Activated CD4-positive, alpha-beta T cell treated with anti-CD3 and anti-CD28 coated beads, Interleukin-2, amount 10 ng/mL, durations not matched to agents 24 days and 14 days (primary cell): ENCODE measurements at regions not wholly inside any gene's neighbourhood (a gene's known extent, or its start where the extent isn't known, plus 50 kb on each side); places are given as distances from the start of the nearest gene placed in this dataset.
"Not testable (repeated sequence)": the region's sequence is repeated elsewhere in the genome, so short reads cannot be mapped to it uniquely, and the experiment has no call there.

Experiments
- DNase-seq: peaks from one replicate; pipeline ENCODE4 v3.0.0; 2022
- H3K27ac Mint-ChIP-seq: one replicate; pipeline ENCODE4 v1.8.0; 2022; ENCODE audit warnings: mild to moderate bottlenecking, mixed read lengths
- H3K27me3 Mint-ChIP-seq: one replicate; pipeline ENCODE4 v1.8.0; 2022; ENCODE audit warnings: mixed read lengths
- H3K36me3 Mint-ChIP-seq: one replicate; pipeline ENCODE4 v1.8.0; 2022; ENCODE audit warnings: low read depth, mild to moderate bottlenecking, mixed read lengths
- H3K4me1 Mint-ChIP-seq: one replicate; pipeline ENCODE4 v1.8.0; 2021; ENCODE audit warnings: mixed read lengths
- H3K4me3 Mint-ChIP-seq: one replicate; pipeline ENCODE4 v1.8.0; 2022; ENCODE audit warnings: mild to moderate bottlenecking, moderate library complexity, mixed read lengths
- H3K9me3 Mint-ChIP-seq: one replicate; pipeline ENCODE4 v1.8.0; 2021; ENCODE audit warnings: mixed read lengths
- intact Hi-C: fragments of 100-400 bp; cut with micrococcal nuclease; formaldehyde crosslinking; loops from one replicate; pipeline ENCODE4 v1.15.1; 2023

- peak overlapping the region; percentile 70 for H3K27ac Mint-ChIP-seq
- intact Hi-C loops, result no loop called here
- peaks cover 28% of the 10 kb centered on the region for H3K36me3 Mint-ChIP-seq
- no peaks in the 10 kb centered on the region for H3K27me3 Mint-ChIP-seq
- DNase-seq, result peak; percentile 56
- H3K9me3 Mint-ChIP-seq, result no peaks in the 10 kb centered on the region
- peak overlapping the region; percentile 22 for H3K4me3 Mint-ChIP-seq
- H3K4me1 Mint-ChIP-seq, result peaks cover 10% of the 10 kb centered on the region
Measured at GRCh38 chr3:51588724-51589123, 50.2 kb downstream of the RAD54L2 start.

DNA sequence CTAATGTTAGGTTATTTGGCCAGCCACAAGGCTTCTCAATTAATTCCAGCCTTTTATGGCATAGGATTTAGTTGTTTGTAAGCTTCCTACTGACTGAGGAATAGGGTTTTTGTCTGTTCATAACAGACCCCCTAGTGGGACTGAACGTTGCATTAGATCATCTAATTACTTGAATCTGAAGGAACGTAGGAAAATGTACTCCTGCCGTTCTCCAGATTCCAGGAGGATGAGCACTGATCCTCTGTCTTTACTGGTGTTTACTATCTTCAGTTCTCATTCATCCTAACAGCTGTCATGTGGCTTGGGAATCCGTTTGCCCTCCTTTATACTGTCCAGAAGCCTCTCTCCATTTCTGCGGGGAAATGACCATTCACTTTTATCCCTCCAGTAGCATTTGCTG is 52.7 kb downstream of the RAD54L2 start:
- H3K27ac Mint-ChIP-seq, result no peak overlapping the region
- H3K4me1 Mint-ChIP-seq, result peaks cover 13% of the 10 kb centered on the region
- no peak overlapping the region for H3K4me3 Mint-ChIP-seq
- intact Hi-C loops, result no loop called here
- H3K36me3 Mint-ChIP-seq, result peaks cover 38% of the 10 kb centered on the region
- no peak for DNase-seq
- no peaks in the 10 kb centered on the region for H3K9me3 Mint-ChIP-seq
- no peaks in the 10 kb centered on the region for H3K27me3 Mint-ChIP-seq

GRCh38 chr3:51593697-51594096 is 55.2 kb downstream of the RAD54L2 start:
- intact Hi-C loops, result no loop called here
- H3K36me3 Mint-ChIP-seq, result peaks cover 31% of the 10 kb centered on the region

DNA sequence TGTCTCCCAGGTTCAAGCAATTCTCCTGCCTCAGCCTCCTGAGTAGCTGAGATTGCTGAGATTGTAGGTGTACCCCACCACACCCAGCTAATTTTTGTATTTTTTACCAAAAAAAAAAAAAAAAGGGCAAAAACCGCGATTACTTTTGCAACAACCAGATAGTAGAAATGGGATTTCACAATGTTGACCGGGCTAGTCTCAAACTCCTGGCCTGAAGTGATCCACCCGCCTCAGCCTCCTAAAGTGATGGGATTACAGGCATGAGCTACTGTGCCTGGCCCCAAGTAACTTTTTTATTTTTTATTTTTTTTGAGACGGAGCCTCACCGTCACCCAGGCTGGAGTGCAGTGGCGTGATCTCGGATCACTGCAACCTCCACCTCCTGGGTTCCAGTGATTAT is 61.1 kb downstream of the RAD54L2 start:
- H3K4me1 Mint-ChIP-seq, DNase-seq, H3K9me3 Mint-ChIP-seq, H3K27me3 Mint-ChIP-seq, intact Hi-C loops, H3K4me3 Mint-ChIP-seq, H3K27ac Mint-ChIP-seq: not testable (repeated sequence)
- H3K36me3 Mint-ChIP-seq, result peaks cover 13% of the 10 kb centered on the region

More at GRCh38 chr3:51593697-51594096, 55.2 kb downstream of the RAD54L2 start:
- Mint-ChIP-seq H3K9me3 (no peaks in the 10 kb centered on the region), H3K27me3 (no peaks in the 10 kb centered on the region), H3K4me1 (peaks cover 8% of the 10 kb centered on the region), H3K27ac (no peak overlapping the region), H3K4me3 (no peak overlapping the region)
- no peak for DNase-seq

- H3K4me1 Mint-ChIP-seq, result peaks cover 10% of the 10 kb centered on the region
- no peak for DNase-seq
- H3K9me3 Mint-ChIP-seq, result no peaks in the 10 kb centered on the region
- H3K27ac Mint-ChIP-seq, result no peak overlapping the region
- H3K27me3 Mint-ChIP-seq, result no peaks in the 10 kb centered on the region
- intact Hi-C loops, result no loop called here
- H3K36me3 Mint-ChIP-seq, result peaks cover 20% of the 10 kb centered on the region
- no peak overlapping the region for H3K4me3 Mint-ChIP-seq
Measured at GRCh38 chr3:51604212-51604611, 65.7 kb downstream of the RAD54L2 start.

GRCh38 chr3:51605938-51606337 is 65.1 kb upstream of the TEX264 start:
- Mint-ChIP-seq H3K9me3 (no peaks in the 10 kb centered on the region), H3K36me3 (peaks cover 21% of the 10 kb centered on the region), H3K4me1 (peaks cover 10% of the 10 kb centered on the region), H3K27me3 (no peaks in the 10 kb centered on the region), H3K4me3 (no peak overlapping the region), H3K27ac (peak overlapping the region; percentile 1)
- no peak for DNase-seq
- intact Hi-C loops, result no loop called here

DNA sequence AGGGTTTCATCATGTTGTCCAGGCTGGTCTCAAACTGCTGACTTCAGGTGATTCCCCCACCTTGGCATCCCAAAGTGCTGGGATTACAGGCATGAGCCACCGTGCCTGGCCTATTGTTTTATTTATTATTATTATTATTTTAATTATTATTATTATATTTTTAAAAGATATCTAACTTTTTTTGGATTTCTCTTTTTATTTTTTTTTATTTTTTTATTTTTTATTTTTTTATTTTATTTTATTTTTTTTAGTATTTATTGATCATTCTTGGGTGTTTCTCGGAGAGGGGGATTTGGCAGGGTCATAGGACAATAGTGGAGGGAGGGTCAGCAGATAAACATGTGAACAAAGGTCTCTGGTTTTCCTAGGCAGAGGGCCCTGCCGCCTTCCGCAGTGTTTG is 64.2 kb upstream of the TEX264 start:
- H3K27ac Mint-ChIP-seq, DNase-seq, H3K27me3 Mint-ChIP-seq, H3K9me3 Mint-ChIP-seq, intact Hi-C loops, H3K4me3 Mint-ChIP-seq: not testable (repeated sequence)
- H3K4me1 Mint-ChIP-seq, result peaks cover 10% of the 10 kb centered on the region
- H3K36me3 Mint-ChIP-seq, result peaks cover 21% of the 10 kb centered on the region

- DNase-seq, H3K4me3 Mint-ChIP-seq, H3K9me3 Mint-ChIP-seq, H3K27ac Mint-ChIP-seq, H3K27me3 Mint-ChIP-seq, H3K4me1 Mint-ChIP-seq, intact Hi-C loops: not testable (repeated sequence)
- H3K36me3 Mint-ChIP-seq, result peaks cover 18% of the 10 kb centered on the region
Measured at GRCh38 chr3:51607591-51608325, 63.3 kb upstream of the TEX264 start.

GRCh38 chr3:51610708-51611107 is 60.3 kb upstream of the TEX264 start:
- H3K36me3 Mint-ChIP-seq, result peaks cover 16% of the 10 kb centered on the region
- H3K9me3 Mint-ChIP-seq, result no peaks in the 10 kb centered on the region
- H3K27ac Mint-ChIP-seq, result no peak overlapping the region
- no peak for DNase-seq
- H3K27me3 Mint-ChIP-seq, result no peaks in the 10 kb centered on the region
- intact Hi-C loops, result no loop called here
- H3K4me3 Mint-ChIP-seq, result no peak overlapping the region
- H3K4me1 Mint-ChIP-seq, result peaks cover 7% of the 10 kb centered on the region

- Mint-ChIP-seq H3K27me3 (no peaks in the 10 kb centered on the region), H3K4me1 (peaks cover 4% of the 10 kb centered on the region), H3K36me3 (peaks cover 2% of the 10 kb centered on the region), H3K9me3 (no peaks in the 10 kb centered on the region), H3K27ac (no peak overlapping the region), H3K4me3 (no peak overlapping the region)
- intact Hi-C loops, result no loop called here
- DNase-seq, result no peak
Measured at GRCh38 chr3:51617597-51617996, 53.5 kb upstream of the TEX264 start.

GRCh38 chr3:51618038-51618437 is 53.0 kb upstream of the TEX264 start:
- H3K4me1 Mint-ChIP-seq, H3K36me3 Mint-ChIP-seq, intact Hi-C loops, H3K9me3 Mint-ChIP-seq, DNase-seq, H3K4me3 Mint-ChIP-seq, H3K27ac Mint-ChIP-seq, H3K27me3 Mint-ChIP-seq: not testable (repeated sequence)

GRCh38 chr3:51618496-51618895 is 52.6 kb upstream of the TEX264 start:
- no peak for DNase-seq
- Mint-ChIP-seq H3K4me3 (no peak overlapping the region), H3K4me1 (peaks cover 4% of the 10 kb centered on the region), H3K27ac (no peak overlapping the region), H3K36me3 (peaks cover 2% of the 10 kb centered on the region), H3K9me3 (no peaks in the 10 kb centered on the region), H3K27me3 (no peaks in the 10 kb centered on the region)
- intact Hi-C loops, result no loop called here

GRCh38 chr3:51619983-51620382 is 51.1 kb upstream of the TEX264 start:
- Mint-ChIP-seq H3K36me3 (peaks cover 2% of the 10 kb centered on the region), H3K9me3 (no peaks in the 10 kb centered on the region), H3K27ac (no peak overlapping the region), H3K27me3 (no peaks in the 10 kb centered on the region), H3K4me3 (no peak overlapping the region), H3K4me1 (peaks cover 4% of the 10 kb centered on the region)
- no peak for DNase-seq
- intact Hi-C loops, result no loop called here

GRCh38 chr3:51620543-51620942 is 50.5 kb upstream of the TEX264 start:
- no peak overlapping the region for H3K27ac Mint-ChIP-seq
- H3K36me3 Mint-ChIP-seq, result peaks cover 2% of the 10 kb centered on the region
- peaks cover 4% of the 10 kb centered on the region for H3K4me1 Mint-ChIP-seq
- no peaks in the 10 kb centered on the region for H3K27me3 Mint-ChIP-seq
- H3K9me3 Mint-ChIP-seq, result no peaks in the 10 kb centered on the region
- no peak overlapping the region for H3K4me3 Mint-ChIP-seq
- no peak for DNase-seq
- intact Hi-C loops, result no loop called here
